ENCODE measurements at regions not wholly inside any gene's neighbourhood (a gene's known extent, or its start where the extent isn't known, plus 50 kb on each side); places are given as distances from the start of the nearest gene placed in this dataset.
"Not testable (repeated sequence)": the region's sequence is repeated elsewhere in the genome, so short reads cannot be mapped to it uniquely, and the experiment has no call there.

GRCh38 chr5:75940418-75940817 is 142.8 kb upstream of the SV2C start:
- no peak for DNase-seq

GRCh38 chr5:75935572-75935971 is 147.6 kb upstream of the SV2C start:
- DNase-seq: no peak

- no peak for DNase-seq
These were observed 149.7 kb upstream of the SV2C start for GRCh38 chr5:75933489-75933888.

- DNase-seq: no peak
These were observed 152.0 kb upstream of the SV2C start for GRCh38 chr5:75931175-75931574.

GRCh38 chr5:75928992-75929391 is 154.2 kb upstream of the SV2C start:
- no peak for DNase-seq

- DNase-seq: no peak
These were observed 160.7 kb upstream of the SV2C start for GRCh38 chr5:75922480-75922879.

- DNase-seq: no peak
These were observed 162.2 kb upstream of the SV2C start for GRCh38 chr5:75921011-75921410.

- DNase-seq: no peak
These were observed 167.0 kb upstream of the SV2C start for GRCh38 chr5:75916144-75916543.

GRCh38 chr5:75909223-75909622 is 174.0 kb upstream of the SV2C start:
- DNase-seq: no peak

- DNase-seq: no peak
These were observed 175.5 kb upstream of the SV2C start for GRCh38 chr5:75907651-75908050.

- no peak for DNase-seq
These were observed 177.2 kb upstream of the POC5 start for GRCh38 chr5:75894482-75894881.

GRCh38 chr5:75891736-75892135 is 174.5 kb upstream of the POC5 start:
- DNase-seq: no peak

GRCh38 chr5:75891020-75891419 is 173.8 kb upstream of the POC5 start:
- no peak for DNase-seq

GRCh38 chr5:75890546-75890945 is 173.3 kb upstream of the POC5 start:
- DNase-seq: no peak

GRCh38 chr5:75886706-75887105 is 169.5 kb upstream of the POC5 start:
- no peak for DNase-seq

GRCh38 chr5:75885849-75886596 is 168.8 kb upstream of the POC5 start:
- peak in 1 of 2 experiments; percentile 2 for DNase-seq

- DNase-seq: no peak
These were observed 168.1 kb upstream of the POC5 start for GRCh38 chr5:75885321-75885720.

- no peak for DNase-seq
These were observed 152.7 kb upstream of the POC5 start for GRCh38 chr5:75869891-75870290.

GRCh38 chr5:75862872-75863271 is 145.6 kb upstream of the POC5 start:
- DNase-seq: no peak

GRCh38 chr5:75859621-75860020 is 142.4 kb upstream of the POC5 start:
- not testable (repeated sequence) for DNase-seq

- no peak for DNase-seq
These were observed 138.8 kb upstream of the POC5 start for GRCh38 chr5:75856056-75856455.

- no peak for DNase-seq
These were observed 130.8 kb upstream of the POC5 start for GRCh38 chr5:75848077-75848476.

GRCh38 chr5:75847561-75848021 is 130.4 kb upstream of the POC5 start:
- no peak for DNase-seq

- no peak for DNase-seq
These were observed 127.1 kb upstream of the POC5 start for GRCh38 chr5:75844301-75844700.

- DNase-seq: no peak
These were observed 126.1 kb upstream of the POC5 start for GRCh38 chr5:75843319-75843718.

Data from AML-193 (cell line).